HEK293 (cell line): ENCODE measurements at regions not wholly inside any gene's neighbourhood (a gene's known extent, or its start where the extent isn't known, plus 50 kb on each side); places are given as distances from the start of the nearest gene placed in this dataset.

Source experiments
- BCL11A ChIP-seq: fragments of 450-650 bp; formaldehyde crosslinking; IDR thresholded peaks from 2 replicates; pipeline ENCODE4 v1.5.1; 2016; ENCODE audit warnings: low read depth, missing biosample characterization, missing genetic modification characterization
- CTCF ChIP-seq: fragments of 450-650 bp; formaldehyde crosslinking; IDR thresholded peaks from 2 replicates; pipeline ENCODE4 v1.5.1; 2016; ENCODE audit warnings: missing biosample characterization, missing genetic modification characterization
- GFI1B ChIP-seq: fragments of 450-650 bp; formaldehyde crosslinking; IDR thresholded peaks from 2 replicates; pipeline ENCODE4 v1.5.1; 2016; ENCODE audit warnings: missing biosample characterization, missing genetic modification characterization
- KLF1 ChIP-seq: fragments of 450-650 bp; formaldehyde crosslinking; IDR thresholded peaks from 2 replicates; pipeline ENCODE4 v1.5.1; 2016; ENCODE audit warnings: missing biosample characterization, missing genetic modification characterization
- TCF7L2 ChIP-seq: IDR thresholded peaks from 2 replicates; pipeline ENCODE4 v1.6.1; 2011; ENCODE audit warnings: low read depth, mild to moderate bottlenecking, inconsistent platforms, low read length, moderate library complexity, borderline replicate concordance
- ZNF133 ChIP-seq: fragments of 450-650 bp; formaldehyde crosslinking; IDR thresholded peaks from 2 replicates; pipeline ENCODE4 v1.5.1; 2016; ENCODE audit warnings: missing biosample characterization, missing genetic modification characterization
- ZNF274 ChIP-seq, 2 experiments: fragments of 200-500 bp in 1 of 2; fragments of 450-650 bp in 1 of 2; sonication (Bioruptor generic) in 1 of 2; formaldehyde crosslinking in 1 of 2; IDR thresholded peaks; 2 replicates each; pipeline versions ENCODE4 v1.5.1 to v1.6.1; 2014 to 2016; ENCODE audit warnings: borderline replicate concordance in 1 of 2, inconsistent platforms in 1 of 2, low read length in 1 of 2, missing biosample characterization in 1 of 2, missing genetic modification characterization in 1 of 2
- ZNF660 ChIP-seq: fragments of 450-650 bp; IDR thresholded peaks from 2 replicates; pipeline ENCODE4 v1.5.1; 2018; ENCODE audit warnings: missing biosample characterization, mild to moderate bottlenecking, missing genetic modification characterization

DNA sequence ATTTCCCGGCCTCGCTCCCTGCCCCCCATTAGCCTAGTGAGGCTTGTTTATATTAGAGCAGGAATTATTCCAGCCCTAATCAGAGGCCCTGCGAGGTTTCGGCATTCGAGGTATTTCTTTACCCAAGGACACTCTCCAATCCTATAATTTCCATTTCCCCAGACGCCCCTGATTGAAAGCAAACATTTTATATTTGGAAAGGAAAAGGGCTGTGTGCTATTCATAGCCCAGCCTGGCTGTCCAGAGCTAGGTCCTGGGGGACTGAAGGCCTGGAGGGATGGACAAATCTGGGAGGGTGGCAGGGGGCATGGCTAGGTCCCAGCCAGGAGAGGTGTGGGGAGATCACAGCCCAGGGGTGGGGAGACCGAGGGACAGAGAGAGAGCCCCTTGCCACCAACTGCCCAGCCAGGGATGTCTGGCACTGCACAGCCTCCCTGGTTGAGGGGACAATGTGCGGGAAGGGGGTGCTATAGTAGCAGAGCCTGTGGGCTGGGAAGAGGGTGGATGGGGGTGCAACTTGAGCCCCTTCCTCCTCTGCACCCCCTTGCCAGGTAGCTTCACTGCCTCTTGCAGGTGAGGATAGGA lies 125.1 kb downstream of the BARX1 start:
- no peak for TF ChIP-seq ZNF133 (tag by site-specific recombination)
- TF ChIP-seq CTCF (tag by site-specific recombination), result no peak
- no peak for TF ChIP-seq GFI1B (tag by site-specific recombination)
- TF ChIP-seq ZNF274 (IDR thresholded peaks at IDR 0.05; ENCODE audit: low read length), result no peak
- TF ChIP-seq ZNF274 (tag by site-specific recombination; IDR thresholded peaks at IDR 0.05; ENCODE audit: borderline replicate concordance), result no peak
- TF ChIP-seq BCL11A, result no peak
- no peak for TF ChIP-seq KLF1
- no peak for TF ChIP-seq TCF7L2
- TF ChIP-seq ZNF660, result no peak
